GM04504 (cell line): ENCODE measurements at regions not wholly inside any gene's neighbourhood (a gene's known extent, or its start where the extent isn't known, plus 50 kb on each side); places are given as distances from the start of the nearest gene placed in this dataset.

ENCODE experiments used
- DNase-seq: peaks from one replicate; pipeline ENCODE4 v3.0.0-alpha.2; 2012; ENCODE audit warnings: low read depth

GRCh38 chr18:37720663-37721062 is 155.1 kb upstream of the CELF4 start:
- DNase-seq: no peak

- no peak for DNase-seq
These were observed 152.1 kb upstream of the CELF4 start for GRCh38 chr18:37717656-37718055.

GRCh38 chr18:37717098-37717497 is 151.5 kb upstream of the CELF4 start:
- no peak for DNase-seq

GRCh38 chr18:37716106-37716735 is 150.6 kb upstream of the CELF4 start:
- DNase-seq: no peak

GRCh38 chr18:37714691-37715090 is 149.1 kb upstream of the CELF4 start:
- DNase-seq: no peak

GRCh38 chr18:37712776-37713175 is 147.2 kb upstream of the CELF4 start:
- DNase-seq: no peak

GRCh38 chr18:37711766-37712505 is 146.3 kb upstream of the CELF4 start:
- DNase-seq: no peak

GRCh38 chr18:37710726-37711125 is 145.1 kb upstream of the CELF4 start:
- no peak for DNase-seq

GRCh38 chr18:37709740-37710139 is 144.1 kb upstream of the CELF4 start:
- no peak for DNase-seq

- DNase-seq: no peak
These were observed 139.4 kb upstream of the CELF4 start for GRCh38 chr18:37705016-37705415.

- DNase-seq: no peak
These were observed 137.2 kb upstream of the CELF4 start for GRCh38 chr18:37702841-37703240.

- no peak for DNase-seq
These were observed 136.4 kb upstream of the CELF4 start for GRCh38 chr18:37701967-37702366.

GRCh38 chr18:37698508-37699040 is 133.0 kb upstream of the CELF4 start:
- no peak for DNase-seq

GRCh38 chr18:37694516-37694915 is 128.9 kb upstream of the CELF4 start:
- no peak for DNase-seq

- no peak for DNase-seq
These were observed 125.6 kb upstream of the CELF4 start for GRCh38 chr18:37691162-37691561.

- DNase-seq: no peak
These were observed 124.2 kb upstream of the CELF4 start for GRCh38 chr18:37689841-37690240.

- no peak for DNase-seq
These were observed 119.0 kb upstream of the CELF4 start for GRCh38 chr18:37684590-37684989.

GRCh38 chr18:37684183-37684582 is 118.6 kb upstream of the CELF4 start:
- no peak for DNase-seq

- no peak for DNase-seq
These were observed 115.3 kb upstream of the CELF4 start for GRCh38 chr18:37680911-37681310.

GRCh38 chr18:37676276-37676675 is 110.7 kb upstream of the CELF4 start:
- no peak for DNase-seq

GRCh38 chr18:37675699-37676098 is 110.1 kb upstream of the CELF4 start:
- DNase-seq: no peak

- DNase-seq: no peak
These were observed 109.0 kb upstream of the CELF4 start for GRCh38 chr18:37674570-37674969.

GRCh38 chr18:37673671-37674070 is 108.1 kb upstream of the CELF4 start:
- no peak for DNase-seq
